MV-4-11 (cell line): ENCODE measurements at regions not wholly inside any gene's neighbourhood (a gene's known extent, or its start where the extent isn't known, plus 50 kb on each side); places are given as distances from the start of the nearest gene placed in this dataset.
"Not testable (repeated sequence)": the region's sequence is repeated elsewhere in the genome, so short reads cannot be mapped to it uniquely, and the experiment has no call there.

Experiments
- DNase-seq: peaks from one replicate; lab custom pipeline; 2025; lab: John Stamatoyannopoulos, UW

- no peak for DNase-seq
These were observed 958.3 kb downstream of the TSN start for GRCh38 chr2:122713800-122714199.

DNA sequence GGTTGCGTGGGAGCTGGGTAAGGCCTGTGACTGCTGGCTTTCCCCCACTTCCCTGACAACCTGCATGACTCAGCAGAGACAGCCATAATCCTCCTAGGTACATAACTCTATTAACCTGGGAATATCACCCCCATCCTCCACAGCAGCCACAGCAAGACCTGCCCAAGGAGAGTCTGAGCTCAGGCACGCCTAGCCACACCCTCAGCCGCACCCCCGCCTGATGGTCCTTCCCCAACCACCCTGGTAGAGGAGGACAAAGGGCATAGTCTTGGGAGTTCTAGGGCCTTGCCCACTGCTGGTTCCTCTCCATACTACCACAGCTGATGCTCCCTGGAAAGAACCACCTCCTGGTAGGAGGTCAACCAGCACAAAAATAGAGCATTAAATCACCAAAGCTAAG is 965.4 kb downstream of the TSN start:
- DNase-seq: not testable (repeated sequence)

DNA sequence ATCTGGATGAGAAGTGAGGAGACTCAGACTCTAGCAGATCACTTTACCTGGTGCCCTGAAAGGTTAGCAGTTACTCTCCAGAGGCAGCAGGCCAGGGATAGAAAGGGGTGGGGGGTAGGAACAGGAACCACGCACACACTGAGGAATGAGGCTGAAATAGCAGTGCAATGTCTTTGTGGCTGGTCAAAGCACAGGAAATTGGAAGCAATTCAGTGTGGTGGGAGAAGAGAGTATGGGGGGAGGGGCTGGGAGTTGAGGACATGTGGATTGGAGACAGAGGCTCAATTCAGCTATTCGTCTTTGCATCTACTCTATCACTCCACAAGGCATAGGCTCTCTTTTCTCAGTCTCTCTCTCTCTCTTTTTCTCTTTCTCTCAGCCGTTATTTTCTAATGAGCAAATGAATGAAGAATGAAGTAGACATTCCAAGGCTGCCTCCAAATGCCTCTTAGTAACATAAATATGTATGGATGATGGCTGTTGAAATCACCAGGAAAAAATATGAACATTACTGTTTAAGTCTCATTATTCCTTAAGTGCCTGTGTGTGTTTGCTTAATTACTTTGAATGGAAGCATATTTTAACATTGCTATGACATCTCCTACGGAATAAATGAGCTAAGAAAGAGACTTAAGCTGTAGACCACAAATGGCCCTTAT is 979.4 kb downstream of the TSN start:
- DNase-seq: no peak

DNA sequence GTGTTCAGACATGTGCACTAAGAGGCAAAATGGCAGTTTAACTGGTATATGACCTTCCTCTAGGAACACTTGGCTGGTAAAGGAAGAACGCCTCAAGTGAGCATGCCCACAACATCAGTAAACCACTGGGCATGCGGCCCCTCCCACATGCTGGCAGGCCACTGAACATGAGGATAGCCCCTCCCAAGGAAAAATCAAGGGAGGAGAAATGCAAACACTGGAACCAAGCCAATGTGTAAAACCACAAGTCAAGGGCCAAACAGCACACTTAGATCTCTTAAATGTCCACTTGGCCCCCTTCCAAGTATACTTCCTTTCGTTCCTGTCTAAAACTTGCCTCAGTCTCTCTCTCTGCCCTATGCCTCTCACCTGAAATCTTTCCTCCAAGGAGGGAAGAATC is 980.8 kb downstream of the TSN start:
- DNase-seq: peak; percentile 30

- peak; percentile 96 for DNase-seq
These were observed 982.1 kb downstream of the TSN start for GRCh38 chr2:122737429-122738077.

DNA sequence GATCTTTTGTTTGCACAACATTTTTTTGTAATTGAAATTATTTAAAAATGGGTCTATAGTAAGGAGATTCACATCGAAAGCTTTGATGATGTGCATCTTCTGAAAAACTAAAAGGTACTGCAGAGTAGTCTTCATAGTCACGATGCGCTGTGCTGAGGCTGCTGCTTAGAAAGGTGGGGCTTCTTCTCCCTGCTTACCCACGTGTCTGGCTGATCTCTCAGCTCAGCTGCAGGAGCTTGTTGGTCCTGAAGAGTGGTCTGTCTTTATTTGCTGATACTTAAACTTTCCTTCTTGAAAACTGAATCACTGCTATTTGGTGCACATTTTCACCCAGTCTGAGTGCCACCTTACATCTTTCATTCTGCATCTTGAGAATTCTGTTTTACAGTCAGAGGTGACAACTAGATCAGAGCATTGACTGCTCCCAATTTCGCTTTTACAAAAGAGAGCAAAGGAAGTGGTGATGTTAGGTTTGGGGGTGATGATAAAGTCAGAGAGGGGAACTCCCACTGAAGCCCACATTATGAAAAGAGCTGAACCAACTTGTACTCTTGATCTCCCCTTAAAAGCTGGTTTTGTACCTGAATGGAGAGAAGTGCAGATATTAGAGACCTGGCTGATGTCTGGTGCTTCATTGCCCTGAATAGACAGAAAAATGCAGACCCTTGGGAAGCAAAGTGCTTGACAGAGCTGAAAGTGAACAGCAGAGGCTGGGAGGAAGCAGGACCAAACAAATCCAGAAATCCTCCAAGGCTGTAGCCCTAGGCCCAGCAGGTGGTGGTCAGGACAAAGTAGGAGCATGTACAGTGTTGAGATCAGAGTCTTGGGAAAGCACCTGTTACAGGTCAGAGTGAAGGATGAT is 984.5 kb downstream of the TSN start:
- DNase-seq: no peak

DNA sequence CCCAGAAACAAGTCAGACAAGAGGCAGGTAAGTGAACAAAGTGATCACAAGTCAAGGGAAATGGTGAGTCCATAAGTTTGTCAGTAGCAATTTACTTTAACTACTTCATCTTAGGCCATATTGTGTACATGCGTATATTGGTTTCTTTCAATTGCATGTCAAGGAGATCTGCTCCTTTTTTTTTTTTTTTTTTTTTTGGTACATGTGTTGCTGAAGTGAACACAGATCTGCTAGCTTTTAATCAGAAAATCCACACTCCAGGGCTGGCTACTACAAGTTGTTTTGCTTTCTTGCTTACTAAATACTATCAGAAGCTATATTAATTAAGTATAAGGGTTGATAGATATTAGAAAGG is 985.1 kb downstream of the TSN start:
- no peak for DNase-seq

GRCh38 chr2:122741403-122741802 is 986.0 kb downstream of the TSN start:
- no peak for DNase-seq

DNA sequence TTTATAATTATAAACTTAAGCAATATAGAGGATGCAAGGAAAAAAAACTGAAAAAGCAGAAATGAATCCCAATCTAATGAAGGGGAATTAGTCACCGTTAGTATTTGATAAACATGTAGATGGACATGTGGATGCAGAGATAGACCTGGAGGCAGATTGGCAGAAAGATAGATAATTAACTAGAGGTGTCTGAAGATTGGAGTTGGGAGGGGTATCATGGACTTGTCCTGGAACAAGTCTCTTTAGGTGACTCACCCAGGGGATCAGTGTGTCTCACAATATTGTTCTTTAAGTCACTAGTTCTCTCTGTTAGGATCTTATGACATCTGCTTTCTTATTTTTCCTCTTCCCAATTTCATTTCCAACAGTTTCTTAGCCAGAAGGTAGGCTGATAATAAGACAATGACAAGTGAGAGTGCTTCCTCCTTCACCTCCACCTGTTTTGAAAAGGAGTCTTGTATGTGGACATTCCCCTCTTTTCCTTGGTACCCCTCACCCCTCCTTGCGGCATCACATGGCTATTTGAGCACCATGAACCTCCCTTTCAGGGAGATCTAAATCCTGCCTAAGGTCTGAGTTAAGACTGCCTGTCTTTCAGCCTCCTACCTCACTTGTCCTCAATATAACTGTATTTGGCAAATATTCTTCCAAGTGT is 987.7 kb downstream of the TSN start:
- no peak for DNase-seq

GRCh38 chr2:122745603-122746002 is 990.2 kb downstream of the TSN start:
- DNase-seq: no peak

GRCh38 chr2:122747670-122748069 is 992.2 kb downstream of the TSN start:
- DNase-seq: no peak

GRCh38 chr2:122748552-122749011 is 993.1 kb downstream of the TSN start:
- no peak for DNase-seq

GRCh38 chr2:122749405-122749804 is 994.0 kb downstream of the TSN start:
- DNase-seq: no peak

GRCh38 chr2:122750095-122750494 is 994.6 kb downstream of the TSN start:
- DNase-seq: no peak

DNA sequence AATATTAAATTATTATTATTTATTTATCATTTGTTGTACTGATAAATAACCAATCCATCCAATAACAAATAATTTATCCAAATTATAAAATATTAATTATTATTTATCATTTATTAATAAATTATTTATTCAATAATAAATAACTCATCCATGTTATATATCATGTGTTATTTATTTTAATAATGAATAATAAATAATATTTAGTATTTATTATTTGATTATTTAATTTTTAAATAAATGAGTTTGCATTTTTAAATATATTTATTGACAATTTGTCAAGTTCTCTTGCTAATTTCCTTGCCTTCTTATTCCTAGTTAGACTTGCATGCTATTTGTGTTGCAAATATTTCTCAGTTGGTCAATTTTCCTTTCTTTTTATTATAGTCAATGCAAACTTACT is 995.4 kb downstream of the TSN start:
- DNase-seq: no peak

DNA sequence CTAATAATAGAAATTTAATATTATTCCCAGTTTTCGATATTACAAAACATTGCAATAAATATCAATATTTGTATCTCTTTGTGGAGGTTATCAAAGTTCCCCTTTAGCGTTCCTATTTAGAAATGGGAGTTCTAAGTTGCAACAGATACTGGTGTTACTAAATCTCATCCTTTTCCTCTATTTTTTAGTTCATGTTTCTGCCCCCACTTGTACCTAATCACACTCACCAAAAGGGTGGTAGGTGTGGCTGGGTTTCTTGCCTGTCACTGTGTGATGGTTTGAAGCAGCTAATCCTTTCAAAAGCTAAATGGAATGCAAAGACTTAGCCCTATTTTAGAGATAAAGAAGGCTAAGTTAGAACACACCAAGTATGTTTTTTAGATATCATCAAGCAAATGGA is 997.9 kb downstream of the TSN start:
- DNase-seq: peak; percentile 7

DNA sequence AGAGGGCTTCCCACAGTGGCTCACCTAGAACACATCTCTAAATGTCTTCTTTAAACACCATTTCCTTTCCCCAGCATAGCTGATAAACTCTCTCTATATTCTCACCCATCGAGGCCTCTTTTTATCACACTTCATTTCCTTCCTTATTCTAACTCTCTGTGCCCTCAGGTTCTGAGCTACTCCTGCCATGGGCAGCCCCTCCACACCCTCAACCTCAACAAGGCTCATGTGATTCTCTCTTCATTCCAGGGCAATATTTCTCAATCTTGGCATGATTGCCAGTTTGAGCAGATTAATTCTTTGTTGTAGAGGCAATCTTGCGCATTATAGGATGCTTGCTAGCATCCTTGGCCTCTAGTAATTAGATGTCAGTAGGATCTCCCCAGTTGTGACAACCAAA is 999.1 kb downstream of the TSN start:
- peak; percentile 5 for DNase-seq

- DNase-seq: no peak
These were observed 999.9 kb downstream of the TSN start for GRCh38 chr2:122755281-122755780.

GRCh38 chr2:122758967-122759366 is 1003.5 kb downstream of the TSN start:
- DNase-seq: no peak

- no peak for DNase-seq
These were observed 1008.6 kb downstream of the TSN start for GRCh38 chr2:122764014-122764413.

GRCh38 chr2:122780251-122780650 is 1024.8 kb downstream of the TSN start:
- no peak for DNase-seq

GRCh38 chr2:122794100-122794499 is 1038.6 kb downstream of the TSN start:
- DNase-seq: no peak
